ENCODE measurements at regions not wholly inside any gene's neighbourhood (a gene's known extent, or its start where the extent isn't known, plus 50 kb on each side); places are given as distances from the start of the nearest gene placed in this dataset.

- H3K4me1 ChIP-seq (ENCODE audit: insufficient read depth, low read length) = no peaks in the 10 kb centered on the region
- ChIA-PET CTCF (ENCODE audit: partially characterized antibody) (no interaction called here), POLR2A (ENCODE audit: partially characterized antibody) (no interaction called here)
- no peak overlapping the region for H3K4me3 ChIP-seq (ENCODE audit: low read length in 2 of 2)
- H3K4me3 Mint-ChIP-seq = no peak overlapping the region
- no peak for DNase-seq
- no peaks in the 10 kb centered on the region for H3K9me3 Mint-ChIP-seq
- peaks cover 2 to 6% of the 10 kb centered on the region in 2 donors for H3K27me3 Mint-ChIP-seq
- H3K36me3 Mint-ChIP-seq = no peaks in the 10 kb centered on the region
- no peak overlapping the region for H3K27ac Mint-ChIP-seq
- no peaks in the 10 kb centered on the region for H3K27me3 ChIP-seq (ENCODE audit: insufficient read depth, low read length)
- H3K36me3 ChIP-seq (ENCODE audit: insufficient read depth, low read length) = no peaks in the 10 kb centered on the region
- intact Hi-C loops (cut with micrococcal nuclease) = no loop called here
- H3K27ac ChIP-seq (ENCODE audit: low read depth, low read length) = no peak overlapping the region
- no peaks in the 10 kb centered on the region for H3K4me1 Mint-ChIP-seq
- H3K9me3 ChIP-seq (ENCODE audit: control insufficient read depth in 1 of 2, low read length in 2 of 2) = no peaks in the 10 kb centered on the region
These were observed 55.3 kb downstream of the SHANK2 start for GRCh38 chr11:71197096-71197495.

GRCh38 chr11:71194710-71195109, 57.7 kb downstream of the SHANK2 start:
- ChIA-PET CTCF (ENCODE audit: partially characterized antibody) (no interaction called here), POLR2A (ENCODE audit: partially characterized antibody) (no interaction called here)
- Histone ChIP-seq H3K27ac (ENCODE audit: low read depth, low read length) (no peak overlapping the region), H3K4me1 (ENCODE audit: insufficient read depth, low read length) (no peaks in the 10 kb centered on the region), H3K36me3 (ENCODE audit: insufficient read depth, low read length) (no peaks in the 10 kb centered on the region), H3K9me3 (ENCODE audit: control insufficient read depth in 1 of 2, low read length in 2 of 2) (no peaks in the 10 kb centered on the region), H3K4me3 (ENCODE audit: low read length in 2 of 2) (no peak overlapping the region), H3K27me3 (ENCODE audit: insufficient read depth, low read length) (no peaks in the 10 kb centered on the region)
- Mint-ChIP-seq H3K27me3 (peaks cover 2 to 10% of the 10 kb centered on the region in 2 donors), H3K36me3 (no peaks in the 10 kb centered on the region), H3K4me3 (no peak overlapping the region), H3K9me3 (no peaks in the 10 kb centered on the region), H3K27ac (no peak overlapping the region), H3K4me1 (no peaks in the 10 kb centered on the region)
- intact Hi-C loops (cut with micrococcal nuclease) = no loop called here
- DNase-seq = no peak

DNA sequence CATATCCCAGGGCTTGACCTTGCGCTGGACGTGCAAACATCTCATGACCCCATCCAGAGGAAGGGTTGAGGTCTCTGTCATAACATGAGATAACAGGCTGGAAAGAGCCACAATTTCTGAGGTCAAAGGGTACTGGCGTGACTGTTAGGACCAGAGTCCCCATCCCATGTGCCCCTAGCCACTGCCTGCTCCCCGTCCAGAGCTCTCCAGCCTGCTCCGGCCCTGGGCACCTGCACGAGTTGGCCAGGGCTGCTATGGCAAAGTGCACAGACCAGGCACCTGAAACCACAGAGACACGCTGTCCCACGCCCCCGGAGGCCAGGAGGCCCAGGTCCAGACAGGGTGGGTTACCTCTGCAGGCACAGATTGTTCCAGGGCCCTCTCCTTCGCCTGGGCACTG, 58.9 kb downstream of the SHANK2 start:
- Histone ChIP-seq H3K4me1 (ENCODE audit: insufficient read depth, low read length) (no peaks in the 10 kb centered on the region), H3K9me3 (ENCODE audit: control insufficient read depth in 1 of 2, low read length in 2 of 2) (no peaks in the 10 kb centered on the region), H3K4me3 (ENCODE audit: low read length in 2 of 2) (no peak overlapping the region), H3K27ac (ENCODE audit: low read depth, low read length) (no peak overlapping the region), H3K36me3 (ENCODE audit: insufficient read depth, low read length) (no peaks in the 10 kb centered on the region), H3K27me3 (ENCODE audit: insufficient read depth, low read length) (no peaks in the 10 kb centered on the region)
- Mint-ChIP-seq H3K4me3 (no peak overlapping the region), H3K27ac (no peak overlapping the region), H3K36me3 (no peaks in the 10 kb centered on the region), H3K4me1 (no peaks in the 10 kb centered on the region), H3K9me3 (no peaks in the 10 kb centered on the region), H3K27me3 (peaks cover 2 to 10% of the 10 kb centered on the region in 2 donors)
- CTCF ChIA-PET (ENCODE audit: partially characterized antibody) = no interaction called here
- POLR2A ChIA-PET (ENCODE audit: partially characterized antibody) = no interaction called here
- intact Hi-C loops (cut with micrococcal nuclease) = no loop called here
- DNase-seq = no peak

GRCh38 chr11:71192629-71193028, 59.7 kb downstream of the SHANK2 start:
- Histone ChIP-seq H3K4me1 (ENCODE audit: insufficient read depth, low read length) (no peaks in the 10 kb centered on the region), H3K9me3 (ENCODE audit: control insufficient read depth in 1 of 2, low read length in 2 of 2) (no peaks in the 10 kb centered on the region), H3K27me3 (ENCODE audit: insufficient read depth, low read length) (no peaks in the 10 kb centered on the region), H3K4me3 (ENCODE audit: low read length in 2 of 2) (no peak overlapping the region), H3K27ac (ENCODE audit: low read depth, low read length) (no peak overlapping the region), H3K36me3 (ENCODE audit: insufficient read depth, low read length) (no peaks in the 10 kb centered on the region)
- H3K27me3 Mint-ChIP-seq = peaks cover 2 to 10% of the 10 kb centered on the region in 2 donors
- intact Hi-C loops (cut with micrococcal nuclease) = no loop called here
- no peaks in the 10 kb centered on the region for H3K4me1 Mint-ChIP-seq
- H3K4me3 Mint-ChIP-seq = no peak overlapping the region
- H3K9me3 Mint-ChIP-seq = no peaks in the 10 kb centered on the region
- CTCF ChIA-PET (ENCODE audit: partially characterized antibody) = no interaction called here
- POLR2A ChIA-PET (ENCODE audit: partially characterized antibody) = no interaction called here
- no peaks in the 10 kb centered on the region for H3K36me3 Mint-ChIP-seq
- no peak for DNase-seq
- no peak overlapping the region for H3K27ac Mint-ChIP-seq

GRCh38 chr11:71191201-71191600, 61.2 kb downstream of the SHANK2 start:
- no peaks in the 10 kb centered on the region for H3K36me3 Mint-ChIP-seq

GRCh38 chr11:71190551-71190950, 61.8 kb downstream of the SHANK2 start:
- Mint-ChIP-seq H3K4me3 (no peak overlapping the region), H3K36me3 (no peaks in the 10 kb centered on the region), H3K9me3 (no peaks in the 10 kb centered on the region), H3K27me3 (peaks cover 2 to 10% of the 10 kb centered on the region in 2 donors), H3K4me1 (no peaks in the 10 kb centered on the region), H3K27ac (no peak overlapping the region)
- Histone ChIP-seq H3K4me1 (ENCODE audit: insufficient read depth, low read length) (no peaks in the 10 kb centered on the region), H3K4me3 (ENCODE audit: low read length in 2 of 2) (no peak overlapping the region), H3K27me3 (ENCODE audit: insufficient read depth, low read length) (no peaks in the 10 kb centered on the region), H3K36me3 (ENCODE audit: insufficient read depth, low read length) (no peaks in the 10 kb centered on the region), H3K27ac (ENCODE audit: low read depth, low read length) (no peak overlapping the region), H3K9me3 (ENCODE audit: control insufficient read depth in 1 of 2, low read length in 2 of 2) (no peaks in the 10 kb centered on the region)
- intact Hi-C loops (cut with micrococcal nuclease) = no loop called here
- CTCF ChIA-PET (ENCODE audit: partially characterized antibody) = no interaction called here
- no peak for DNase-seq
- POLR2A ChIA-PET (ENCODE audit: partially characterized antibody) = no interaction called here

More at GRCh38 chr11:71191201-71191600, 61.2 kb downstream of the SHANK2 start:
- no peaks in the 10 kb centered on the region for H3K27me3 ChIP-seq (ENCODE audit: insufficient read depth, low read length)
- Mint-ChIP-seq H3K9me3 (no peaks in the 10 kb centered on the region), H3K4me1 (no peaks in the 10 kb centered on the region), H3K4me3 (no peak overlapping the region), H3K27me3 (peaks cover 2 to 10% of the 10 kb centered on the region in 2 donors), H3K27ac (no peak overlapping the region)
- H3K36me3 ChIP-seq (ENCODE audit: insufficient read depth, low read length) = no peaks in the 10 kb centered on the region
- H3K4me3 ChIP-seq (ENCODE audit: low read length in 2 of 2) = no peak overlapping the region
- ChIA-PET CTCF (ENCODE audit: partially characterized antibody) (no interaction called here), POLR2A (ENCODE audit: partially characterized antibody) (no interaction called here)
- H3K9me3 ChIP-seq (ENCODE audit: control insufficient read depth in 1 of 2, low read length in 2 of 2) = no peaks in the 10 kb centered on the region
- no peak for DNase-seq
- H3K27ac ChIP-seq (ENCODE audit: low read depth, low read length) = no peak overlapping the region
- H3K4me1 ChIP-seq (ENCODE audit: insufficient read depth, low read length) = no peaks in the 10 kb centered on the region
- intact Hi-C loops (cut with micrococcal nuclease) = no loop called here

DNA sequence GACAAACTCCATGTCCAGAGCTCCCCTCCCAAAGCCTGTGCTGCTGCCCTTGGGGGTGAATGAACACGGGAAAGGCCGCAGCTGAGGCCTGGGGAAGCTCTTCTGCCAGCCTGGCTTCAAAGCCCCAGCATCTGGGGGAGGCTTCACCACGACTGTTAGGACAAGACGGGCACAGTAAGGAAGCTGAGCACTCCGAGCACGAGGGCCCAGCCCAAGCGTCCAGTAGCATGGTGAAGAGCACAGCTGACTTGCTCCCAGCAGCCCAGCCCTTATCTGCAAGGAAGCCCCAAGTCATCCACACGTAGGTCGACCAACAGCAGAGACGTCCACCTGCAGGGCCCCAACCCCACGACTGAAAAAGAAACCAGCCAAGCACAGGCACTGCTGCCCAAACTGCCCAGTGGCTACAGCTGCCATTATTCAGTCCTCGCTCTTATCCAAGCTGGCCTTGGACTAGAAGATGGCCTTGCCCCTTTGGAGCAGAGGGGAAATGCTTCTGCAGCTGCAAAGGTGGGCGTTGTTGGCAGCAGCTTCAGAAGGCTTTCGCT, 62.5 kb downstream of the SHANK2 start:
- Mint-ChIP-seq H3K4me3 (no peak overlapping the region), H3K27ac (no peak overlapping the region), H3K27me3 (peaks cover 2 to 13% of the 10 kb centered on the region in 2 donors), H3K36me3 (no peaks in the 10 kb centered on the region), H3K9me3 (no peaks in the 10 kb centered on the region), H3K4me1 (no peaks in the 10 kb centered on the region)
- Histone ChIP-seq H3K4me1 (ENCODE audit: insufficient read depth, low read length) (no peaks in the 10 kb centered on the region), H3K27ac (ENCODE audit: low read depth, low read length) (no peak overlapping the region), H3K4me3 (ENCODE audit: low read length in 2 of 2) (no peak overlapping the region), H3K36me3 (ENCODE audit: insufficient read depth, low read length) (no peaks in the 10 kb centered on the region), H3K9me3 (ENCODE audit: control insufficient read depth in 1 of 2, low read length in 2 of 2) (no peaks in the 10 kb centered on the region), H3K27me3 (ENCODE audit: insufficient read depth, low read length) (no peaks in the 10 kb centered on the region)
- no peak for DNase-seq
- POLR2A ChIA-PET (ENCODE audit: partially characterized antibody) = no interaction called here
- CTCF ChIA-PET (ENCODE audit: partially characterized antibody) = no interaction called here
- intact Hi-C loops (cut with micrococcal nuclease) = no loop called here

Measured in CD4-positive, alpha-beta memory T cell (primary cell).